IMR-90 (cell line): ENCODE measurements at regions not wholly inside any gene's neighbourhood (a gene's known extent, or its start where the extent isn't known, plus 50 kb on each side); places are given as distances from the start of the nearest gene placed in this dataset.

ENCODE experiments used
- ATAC-seq: fragments of 200-7000 bp; cut with Tn5 transposase; 2 replicates; pipeline ENCODE4 v1.9.1; 2020; ENCODE audit warnings: low read depth, mild to moderate bottlenecking, moderate library complexity
- BruUV-seq: library from RNA; stranded (reverse); fragments of 400-500 nt; replicated peaks from 2 replicates; lab custom pipeline; 2021; lab: Mats Ljungman, UMichigan
- CTCF ChIA-PET: fragments of 300-600 bp; formaldehyde crosslinking; extraction: SDS; loops from one replicate; lab custom pipeline; 2021; ENCODE audit warnings: antibody characterized with exemption; lab: Yijun Ruan, JAX
- POLR2A ChIA-PET: fragments of 300-600 bp; sonication (Branson Sonifier 250); formaldehyde crosslinking; loops from one replicate; lab custom pipeline; 2022; ENCODE audit warnings: antibody characterized with exemption; ENCODE audit not compliant: unreplicated experiment; lab: Charles Lee
- DNase-seq: peaks from one replicate; pipeline ENCODE4 v3.0.0; 2013
- H2AFZ ChIP-seq: replicated peaks from 2 replicates; pipeline ENCODE3; 2013; ENCODE audit warnings: low read length, mild to moderate bottlenecking; ENCODE audit not compliant: poor library complexity
- H2AK5ac ChIP-seq: 2 replicates; pipeline ENCODE4 v1.6.1; 2013; ENCODE audit warnings: low read depth, low read length, inconsistent platforms
- H2AK9ac ChIP-seq: replicated peaks from 2 replicates; pipeline ENCODE3; 2013; ENCODE audit warnings: mild to moderate bottlenecking, low read depth, low read length, moderate library complexity; ENCODE audit not compliant: poor library complexity
- H2BK120ac ChIP-seq: 2 replicates; pipeline ENCODE4 v1.6.1; 2013; ENCODE audit warnings: low read depth, low read length, inconsistent platforms
- H2BK15ac ChIP-seq: 3 replicates; pipeline ENCODE4 v1.6.1; 2013; ENCODE audit warnings: low read depth, low read length, inconsistent platforms
- H2BK20ac ChIP-seq: 2 replicates; pipeline ENCODE4 v1.6.1; 2013; ENCODE audit warnings: low read depth, mild to moderate bottlenecking, inconsistent platforms, low read length, moderate library complexity
- H2BK5ac ChIP-seq: 2 replicates; pipeline ENCODE4 v1.6.1; 2013; ENCODE audit warnings: mild to moderate bottlenecking, low read depth, low read length, inconsistent platforms; ENCODE audit not compliant: poor library complexity, severe bottlenecking
- H3K14ac ChIP-seq: replicated peaks from 2 replicates; pipeline ENCODE4 v1.6.1; 2013; ENCODE audit warnings: low read depth, low read length, inconsistent platforms
- H3K18ac ChIP-seq: 2 replicates; pipeline ENCODE4 v1.6.1; 2013; ENCODE audit warnings: low read depth, low read length, control low read depth
- H3K23ac ChIP-seq: 2 replicates; pipeline ENCODE4 v1.6.1; 2013; ENCODE audit warnings: low read depth, low read length, inconsistent platforms
- H3K27ac ChIP-seq: 2 replicates; pipeline ENCODE4 v1.5.1; 2013; ENCODE audit warnings: mild to moderate bottlenecking, control low read depth, low read length; ENCODE audit not compliant: insufficient read depth
- H3K27me3 ChIP-seq: 2 replicates; pipeline ENCODE4 v1.6.1; 2013; ENCODE audit warnings: low read length; ENCODE audit not compliant: control insufficient read depth, insufficient read depth
- H3K36me3 ChIP-seq: 2 replicates; pipeline ENCODE4 v1.6.1; 2013; ENCODE audit warnings: low read length, mixed read lengths; ENCODE audit not compliant: control insufficient read depth, insufficient read depth
- H3K4ac ChIP-seq: 2 replicates; pipeline ENCODE4 v1.6.1; 2013; ENCODE audit warnings: low read depth, low read length, inconsistent platforms
- H3K4me1 ChIP-seq: 2 replicates; pipeline ENCODE4 v1.6.1; 2013; ENCODE audit warnings: low read length, mixed read lengths; ENCODE audit not compliant: control insufficient read depth, insufficient read depth
- H3K4me2 ChIP-seq: 2 replicates; pipeline ENCODE4 v1.6.1; 2013; ENCODE audit warnings: low read depth, mild to moderate bottlenecking, control low read depth, low read length, moderate library complexity
- H3K4me3 ChIP-seq: 2 replicates; pipeline ENCODE4 v1.5.1; 2013; ENCODE audit warnings: low read depth, mild to moderate bottlenecking, control low read depth, low read length, moderate library complexity; ENCODE audit not compliant: insufficient read depth
- H3K56ac ChIP-seq: 2 replicates; pipeline ENCODE4 v1.6.1; 2013; ENCODE audit warnings: low read length, inconsistent platforms; ENCODE audit not compliant: insufficient read depth; ENCODE audit errors: extremely low read depth
- H3K79me1 ChIP-seq, 2 experiments: 2 replicates each; pipeline ENCODE4 v1.6.1; 2013; ENCODE audit warnings: low read length in 2 of 2, inconsistent platforms in 1 of 2, low read depth in 1 of 2
- H3K9ac ChIP-seq: 2 replicates; pipeline ENCODE4 v1.6.1; 2013; ENCODE audit warnings: low read depth, low read length, control low read depth
- H3K9me1 ChIP-seq: 2 replicates; pipeline ENCODE4 v1.6.1; 2013; ENCODE audit warnings: low read length, inconsistent platforms; ENCODE audit not compliant: insufficient read depth
- H3K9me3 ChIP-seq: 2 replicates; pipeline ENCODE4 v1.6.1; 2013; ENCODE audit warnings: low read length; ENCODE audit not compliant: control insufficient read depth, insufficient read depth
- H4K20me1 ChIP-seq: 2 replicates; pipeline ENCODE4 v1.6.1; 2013; ENCODE audit warnings: low read length, inconsistent platforms; ENCODE audit not compliant: insufficient read depth
- H4K5ac ChIP-seq: 2 replicates; pipeline ENCODE4 v1.6.1; 2013; ENCODE audit warnings: mild to moderate bottlenecking, low read depth, low read length, control low read depth
- H4K8ac ChIP-seq, 2 experiments: 2 replicates each; pipeline ENCODE4 v1.6.1; 2013; ENCODE audit warnings: low read depth in 2 of 2, low read length in 2 of 2, control low read depth in 1 of 2, inconsistent platforms in 1 of 2
- H4K91ac ChIP-seq: 2 replicates; pipeline ENCODE4 v1.6.1; 2013; ENCODE audit warnings: low read depth, low read length, inconsistent platforms; ENCODE audit not compliant: insufficient read depth
- CEBPB ChIP-seq: IDR thresholded peaks from 2 replicates; pipeline ENCODE4 v1.6.1; 2012; ENCODE audit warnings: low read depth, low read length, improper control_type of control experiment
- CHD1 ChIP-seq: IDR thresholded peaks from 2 replicates; pipeline ENCODE4 v1.6.1; 2012; ENCODE audit warnings: low read depth, low read length, improper control_type of control experiment
- CTCF ChIP-seq: conservative IDR thresholded peaks from 2 replicates; pipeline ENCODE4 v1.5.1; 2012; ENCODE audit warnings: mild to moderate bottlenecking, low read depth, low read length, improper control_type of control experiment
- FOS ChIP-seq: fragments of 150-350 bp; IDR thresholded peaks from 2 replicates; pipeline ENCODE4 v1.6.1; 2016; ENCODE audit warnings: low read depth, low read length
- SMC3 ChIP-seq: fragments of 150-350 bp; IDR thresholded peaks from 2 replicates; pipeline ENCODE4 v1.6.1; 2016; ENCODE audit warnings: low read depth, mild to moderate bottlenecking, antibody characterized with exemption, low read length, moderate library complexity
- WGBS, 2 experiments: methylation state at CpG; one replicate each; pipeline versions ENCODE4 v1.1.5 to v1.1.7; 2013; ENCODE audit warnings: missing lambda C conversion rate in 2 of 2; ENCODE audit not compliant: insufficient read length in 1 of 2; ENCODE audit errors: extremely low coverage in 2 of 2; 5-methylcytosine and 5-hydroxymethylcytosine counted together
- dilution Hi-C: fragments of 300-500 bp; cut with HindIII; formaldehyde crosslinking; loops from one replicate; pipeline ENCODE4 v1.14.3; 2018; ENCODE audit warnings: low sequenced_read_pairs; ENCODE audit not compliant: unreplicated experiment
- in situ Hi-C: fragments of 300-500 bp; cut with MboI; formaldehyde crosslinking; loops from 3 replicates; pipeline ENCODE4 v1.14.3; 2019; ENCODE audit warnings: low sequenced_read_pairs, inconsistent platforms, mixed read lengths
- intact Hi-C: fragments of 100-400 bp; cut with micrococcal nuclease; formaldehyde crosslinking; loops from 2 replicates; pipeline ENCODE4 v1.10.0; 2022
- TF ChIP-seq, protein P1 (sequence below): fragments of 150-350 bp; IDR thresholded peaks from 2 replicates; pipeline ENCODE4 v1.6.1; 2016; ENCODE audit warnings: low read depth, mild to moderate bottlenecking, low read length, moderate library complexity, borderline replicate concordance

GRCh38 chr2:177029501-177029900, 183.1 kb upstream of the HNRNPA3 start:
- no peak overlapping the region for H2BK15ac ChIP-seq
- no peak for ATAC-seq
- no peak overlapping the region for H3K14ac ChIP-seq
- no peaks in the 10 kb centered on the region for H3K36me3 ChIP-seq
- H3K4ac ChIP-seq: no peak overlapping the region
- no peak overlapping the region for H3K4me2 ChIP-seq
- H3K56ac ChIP-seq: no peak overlapping the region
- H4K8ac ChIP-seq: no peak overlapping the region
- no peak overlapping the region for H4K5ac ChIP-seq
- H2AK5ac ChIP-seq: no peak overlapping the region
- no peaks in the 10 kb centered on the region for H3K9me1 ChIP-seq
- dilution Hi-C loops (no loop called here), in situ Hi-C loops (no loop called here), intact Hi-C loops (no loop called here)
- whole genome bisulfite sequencing, 2 experiments: no CpG with 5 or more reads among the region's 2 CpGs
- no peak overlapping the region for H2BK20ac ChIP-seq
- no peak overlapping the region for H3K23ac ChIP-seq
- TF ChIP-seq CEBPB (no peak), FOS (no peak), CTCF (no peak), CHD1 (no peak), SMC3 (no peak)
- TF ChIP-seq, protein P1, sequence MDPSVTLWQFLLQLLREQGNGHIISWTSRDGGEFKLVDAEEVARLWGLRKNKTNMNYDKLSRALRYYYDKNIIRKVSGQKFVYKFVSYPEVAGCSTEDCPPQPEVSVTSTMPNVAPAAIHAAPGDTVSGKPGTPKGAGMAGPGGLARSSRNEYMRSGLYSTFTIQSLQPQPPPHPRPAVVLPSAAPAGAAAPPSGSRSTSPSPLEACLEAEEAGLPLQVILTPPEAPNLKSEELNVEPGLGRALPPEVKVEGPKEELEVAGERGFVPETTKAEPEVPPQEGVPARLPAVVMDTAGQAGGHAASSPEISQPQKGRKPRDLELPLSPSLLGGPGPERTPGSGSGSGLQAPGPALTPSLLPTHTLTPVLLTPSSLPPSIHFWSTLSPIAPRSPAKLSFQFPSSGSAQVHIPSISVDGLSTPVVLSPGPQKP: no peak
- no peak overlapping the region for H4K91ac ChIP-seq
- no peak overlapping the region for H3K4me3 ChIP-seq
- H3K18ac ChIP-seq: no peak overlapping the region
- no peaks in the 10 kb centered on the region for H4K20me1 ChIP-seq
- no peak overlapping the region for H2BK120ac ChIP-seq
- H3K27ac ChIP-seq: no peak overlapping the region
- no peaks in the 10 kb centered on the region for H3K79me1 ChIP-seq
- no peak overlapping the region for H2AFZ ChIP-seq
- BruUV-seq: no TSS peak
- H3K4me1 ChIP-seq: no peaks in the 10 kb centered on the region
- H3K9me3 ChIP-seq: no peaks in the 10 kb centered on the region
- CTCF ChIA-PET: no interaction called here
- H2AK9ac ChIP-seq: no peak overlapping the region
- POLR2A ChIA-PET: no interaction called here
- no peak for DNase-seq
- no peak overlapping the region for H2BK5ac ChIP-seq
- no peak overlapping the region for H3K9ac ChIP-seq
- H3K27me3 ChIP-seq: no peaks in the 10 kb centered on the region
